Inflammatory macrophage treated with lipopolysaccharide for 1 hour (primary cell): ENCODE measurements at regions not wholly inside any gene's neighbourhood (a gene's known extent, or its start where the extent isn't known, plus 50 kb on each side); places are given as distances from the start of the nearest gene placed in this dataset.

Experiments used
- DNase-seq, 2 donors: peaks; one replicate each; pipeline ENCODE4 v3.0.0-alpha.2; 2020 to 2022

- peak; percentile 48 to 68 for DNase-seq
Observed at GRCh38 chr13:39942552-39943273, 287.3 kb downstream of the COG6 start.

GRCh38 chr13:39943711-39944110 lies 288.2 kb downstream of the COG6 start:
- no peak for DNase-seq

- DNase-seq: no peak
Observed at GRCh38 chr13:39945226-39945625, 289.8 kb downstream of the COG6 start.

GRCh38 chr13:39946769-39947168 lies 291.3 kb downstream of the COG6 start:
- DNase-seq: no peak

GRCh38 chr13:39951301-39951700 lies 295.8 kb downstream of the COG6 start:
- no peak for DNase-seq

- no peak for DNase-seq
Observed at GRCh38 chr13:39952249-39953233, 297.1 kb downstream of the COG6 start.

- DNase-seq: no peak
Observed at GRCh38 chr13:39954476-39954875, 299.0 kb downstream of the COG6 start.

- no peak for DNase-seq
Observed at GRCh38 chr13:39955560-39955959, 300.1 kb downstream of the COG6 start.

GRCh38 chr13:39956036-39956435 lies 300.6 kb downstream of the COG6 start:
- DNase-seq: no peak

GRCh38 chr13:39957868-39958677 lies 302.6 kb downstream of the COG6 start:
- no peak for DNase-seq

- no peak for DNase-seq
Observed at GRCh38 chr13:39959497-39960144, 304.2 kb downstream of the COG6 start.

GRCh38 chr13:39960191-39960590 lies 304.7 kb downstream of the COG6 start:
- no peak for DNase-seq

GRCh38 chr13:39961036-39961435 lies 305.6 kb downstream of the COG6 start:
- DNase-seq: no peak

GRCh38 chr13:39963612-39964011 lies 308.1 kb downstream of the COG6 start:
- DNase-seq: no peak

GRCh38 chr13:39965309-39965708 lies 309.8 kb downstream of the COG6 start:
- DNase-seq: no peak

GRCh38 chr13:39967199-39967959 lies 311.9 kb downstream of the COG6 start:
- DNase-seq: no peak

GRCh38 chr13:39968646-39969475 lies 313.4 kb downstream of the COG6 start:
- no peak for DNase-seq

GRCh38 chr13:39970177-39970846 lies 314.9 kb downstream of the COG6 start:
- DNase-seq: no peak

GRCh38 chr13:39971526-39971925 lies 316.1 kb downstream of the COG6 start:
- DNase-seq: no peak

- no peak for DNase-seq
Observed at GRCh38 chr13:39976481-39976880, 321.0 kb downstream of the COG6 start.
